ENCODE measurements at regions not wholly inside any gene's neighbourhood (a gene's known extent, or its start where the extent isn't known, plus 50 kb on each side); places are given as distances from the start of the nearest gene placed in this dataset.

- 50% methylated on average over 11 of the region's 11 CpGs for WGBS (ENCODE audit: insufficient coverage)
- H3K4me1 Mint-ChIP-seq, result peaks cover 58 to 67% of the 10 kb centered on the region in 2 donors
- H3K4me3 Mint-ChIP-seq, result peak overlapping the region; percentile 83
- H3K36me3 Mint-ChIP-seq, result no peaks in the 10 kb centered on the region
- Histone ChIP-seq H3K4me3 (ENCODE audit: low read length) (no peak overlapping the region), H3K27me3 (ENCODE audit: control insufficient read depth, insufficient read depth, low read length) (no peaks in the 10 kb centered on the region), H3K9me3 (ENCODE audit: control insufficient read depth, insufficient read depth, low read length) (no peaks in the 10 kb centered on the region), H3K4me1 (ENCODE audit: control insufficient read depth, insufficient read depth, low read length) (peaks cover 69% of the 10 kb centered on the region), H3K36me3 (ENCODE audit: control insufficient read depth, insufficient read depth, low read length) (peaks cover 13% of the 10 kb centered on the region), H3K27ac (ENCODE audit: low read length) (no peak overlapping the region)
- intact Hi-C loops (cut with micrococcal nuclease), result loop anchor here (10.0 kb wide), 1 partner anchor 66 kb away; no protein-coding TSS in a partner anchor
- TF ChIP-seq CTCF (IDR thresholded peaks at IDR 0.05), result no peak
- H3K27ac Mint-ChIP-seq, result peak overlapping the region; percentile 87 to 96
- H3K27me3 Mint-ChIP-seq (ENCODE audit: low read depth in 2 of 2), result no peaks in the 10 kb centered on the region
- DNase-seq (peak in 1 of 2 donors; percentile 19), ATAC-seq (peak in 1 of 3 donors; percentile 10)
- H3K9me3 Mint-ChIP-seq, result no peaks in the 10 kb centered on the region
Measured at GRCh38 chr12:124451016-124451415, 116.4 kb downstream of the NCOR2 start.

- Histone ChIP-seq H3K27me3 (ENCODE audit: control insufficient read depth, insufficient read depth, low read length) (no peaks in the 10 kb centered on the region), H3K27ac (ENCODE audit: low read length) (no peak overlapping the region), H3K4me3 (ENCODE audit: low read length) (no peak overlapping the region), H3K9me3 (ENCODE audit: control insufficient read depth, insufficient read depth, low read length) (no peaks in the 10 kb centered on the region), H3K4me1 (ENCODE audit: control insufficient read depth, insufficient read depth, low read length) (peaks cover 63% of the 10 kb centered on the region), H3K36me3 (ENCODE audit: control insufficient read depth, insufficient read depth, low read length) (peaks cover 19% of the 10 kb centered on the region)
- WGBS (ENCODE audit: insufficient coverage), result 86% methylated on average over 15 of the region's 15 CpGs
- Mint-ChIP-seq H3K36me3 (no peaks in the 10 kb centered on the region), H3K27me3 (ENCODE audit: low read depth in 2 of 2) (no peaks in the 10 kb centered on the region), H3K9me3 (no peaks in the 10 kb centered on the region), H3K4me1 (peaks cover 57 to 65% of the 10 kb centered on the region in 2 donors), H3K27ac (peak overlapping the region; percentile 87 to 96), H3K4me3 (peak overlapping the region; percentile 83)
- no peak for TF ChIP-seq CTCF (IDR thresholded peaks at IDR 0.05)
- ATAC-seq (no peak), DNase-seq (no peak)
- intact Hi-C loops (cut with micrococcal nuclease), result loop anchor here (10.0 kb wide), 1 partner anchor 66 kb away; no protein-coding TSS in a partner anchor
Measured at GRCh38 chr12:124450376-124450750, 117.0 kb downstream of the NCOR2 start.

GRCh38 chr12:124449623-124450375 is 117.6 kb downstream of the NCOR2 start:
- no peaks in the 10 kb centered on the region for H3K27me3 Mint-ChIP-seq (ENCODE audit: low read depth in 2 of 2)
- H3K27ac Mint-ChIP-seq, result peak overlapping the region; percentile 87 to 96
- intact Hi-C loops (cut with micrococcal nuclease), result loop anchor here (10.0 kb wide), 1 partner anchor 65 kb away; no protein-coding TSS in a partner anchor
- DNase-seq, result no peak
- Histone ChIP-seq H3K9me3 (ENCODE audit: control insufficient read depth, insufficient read depth, low read length) (no peaks in the 10 kb centered on the region), H3K4me1 (ENCODE audit: control insufficient read depth, insufficient read depth, low read length) (peaks cover 57% of the 10 kb centered on the region), H3K27ac (ENCODE audit: low read length) (no peak overlapping the region), H3K4me3 (ENCODE audit: low read length) (no peak overlapping the region), H3K36me3 (ENCODE audit: control insufficient read depth, insufficient read depth, low read length) (peaks cover 22% of the 10 kb centered on the region), H3K27me3 (ENCODE audit: control insufficient read depth, insufficient read depth, low read length) (no peaks in the 10 kb centered on the region)
- H3K9me3 Mint-ChIP-seq, result no peaks in the 10 kb centered on the region
- peak overlapping the region; percentile 83 for H3K4me3 Mint-ChIP-seq
- peaks cover 53 to 61% of the 10 kb centered on the region in 2 donors for H3K4me1 Mint-ChIP-seq
- TF ChIP-seq CTCF (IDR thresholded peaks at IDR 0.05), result no peak
- no peak for ATAC-seq
- 90% methylated on average over 24 of the region's 25 CpGs for WGBS (ENCODE audit: insufficient coverage)
- H3K36me3 Mint-ChIP-seq, result no peaks in the 10 kb centered on the region
